Cortex of kidney (tissue), 1 donor: ENCODE measurements at regions not wholly inside any gene's neighbourhood (a gene's known extent, or its start where the extent isn't known, plus 50 kb on each side); places are given as distances from the start of the nearest gene placed in this dataset.
"Not testable (repeated sequence)": the region's sequence is repeated elsewhere in the genome, so short reads cannot be mapped to it uniquely, and the experiment has no call there.

Experiments
- DNase-seq: peaks from one replicate; lab custom pipeline; 2025; lab: John Stamatoyannopoulos, UW

DNA sequence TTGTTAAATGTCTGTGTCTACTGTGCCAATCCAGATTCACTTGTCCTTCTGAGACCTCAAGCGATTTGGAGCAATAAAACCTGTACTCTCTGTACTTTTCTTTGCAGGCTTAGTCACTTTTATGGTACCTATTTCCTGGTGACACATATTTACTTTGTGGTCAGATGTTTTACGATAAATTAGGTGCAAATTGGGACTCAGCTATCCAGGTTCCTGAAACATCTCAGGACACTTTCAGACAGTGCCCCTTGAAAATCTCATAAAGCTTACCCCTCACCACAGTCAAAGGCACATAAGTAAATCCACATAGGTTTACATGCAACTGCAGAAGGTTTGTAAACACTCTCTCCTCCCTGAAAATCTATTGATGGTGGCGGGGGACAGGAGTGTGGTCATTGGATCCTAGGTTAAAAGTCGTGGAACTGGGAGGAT lies 438.8 kb downstream of the EFNB2 start:
- DNase-seq, result no peak

- DNase-seq, result no peak
Observed at GRCh38 chr13:106095919-106096318, 439.5 kb downstream of the EFNB2 start.

DNA sequence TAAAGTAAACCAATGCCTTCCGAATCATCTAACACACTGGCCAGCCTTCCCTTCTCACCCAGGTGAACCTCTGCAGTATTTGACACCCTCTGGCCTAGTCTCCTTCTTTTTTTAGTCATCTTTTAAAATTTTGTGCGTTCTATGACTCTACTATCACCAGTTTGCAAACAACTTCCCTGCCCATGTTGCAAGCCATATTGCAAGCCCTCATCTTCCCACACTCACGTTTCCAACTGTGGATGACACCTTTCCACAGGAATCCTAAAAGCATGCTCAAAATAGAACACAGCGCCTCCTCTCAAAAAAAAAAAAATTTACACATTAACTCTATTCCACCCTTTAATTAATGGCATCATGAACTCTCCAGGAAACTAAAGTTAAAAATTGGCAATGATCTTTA lies 440.1 kb downstream of the EFNB2 start:
- DNase-seq, result no peak

DNA sequence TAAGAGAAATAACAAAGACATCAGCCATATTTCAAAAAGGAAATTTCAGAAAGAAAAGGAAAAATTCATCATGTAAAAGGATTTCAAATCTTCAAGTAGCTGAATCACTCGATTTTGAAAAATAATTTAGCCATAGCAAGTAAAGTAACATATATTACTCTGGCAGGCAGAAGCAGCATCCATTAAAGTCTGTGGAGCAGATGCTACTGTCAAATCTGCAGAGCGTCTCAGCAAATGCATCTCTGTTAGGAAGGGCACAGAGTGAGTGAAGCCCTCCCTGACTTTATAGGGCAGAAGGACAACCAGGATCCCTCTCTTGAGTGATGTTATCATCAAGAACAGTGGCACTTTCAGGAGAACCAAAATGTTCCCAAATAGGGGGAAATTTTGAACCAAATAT lies 445.5 kb downstream of the EFNB2 start:
- DNase-seq, result no peak

GRCh38 chr13:106089261-106089980 lies 446.0 kb downstream of the EFNB2 start:
- no peak for DNase-seq

DNA sequence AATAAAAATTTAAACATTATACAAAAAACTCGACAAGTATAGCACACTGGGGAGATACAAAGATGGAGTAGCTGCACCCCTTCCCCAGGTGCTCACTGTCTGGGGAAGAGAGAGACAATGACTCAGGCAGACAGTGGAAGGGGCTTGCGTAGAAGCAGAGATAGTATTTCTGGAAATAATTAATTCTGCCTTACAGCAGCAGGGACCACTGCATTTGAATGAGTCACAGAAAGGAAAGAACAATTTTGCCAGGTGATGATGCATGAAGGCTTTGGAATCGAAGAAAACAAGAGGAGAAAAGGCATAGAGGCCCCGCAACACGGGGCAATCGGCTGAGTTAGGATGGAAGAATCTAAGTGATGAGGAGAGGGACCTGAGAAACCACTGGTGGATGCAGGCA lies 447.4 kb downstream of the EFNB2 start:
- DNase-seq, result no peak

DNA sequence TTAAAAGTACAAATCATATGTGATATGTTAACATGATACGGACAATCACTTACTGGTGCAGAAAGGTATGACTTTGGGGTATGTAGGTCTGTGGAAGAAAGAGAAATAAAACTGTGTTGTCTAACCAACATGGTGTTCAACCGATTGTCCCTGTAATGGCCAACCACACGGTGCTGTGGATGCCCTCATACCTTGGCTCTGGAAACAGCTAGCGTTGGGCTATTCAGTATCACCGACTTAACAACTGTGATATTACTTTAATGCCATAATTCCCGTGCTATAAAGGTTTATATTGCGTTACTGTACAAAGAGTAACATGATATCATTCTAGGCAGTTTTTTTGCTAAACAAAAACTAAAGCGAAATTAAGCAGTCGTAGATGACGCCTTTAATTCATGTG lies 448.3 kb downstream of the EFNB2 start:
- no peak for DNase-seq

DNA sequence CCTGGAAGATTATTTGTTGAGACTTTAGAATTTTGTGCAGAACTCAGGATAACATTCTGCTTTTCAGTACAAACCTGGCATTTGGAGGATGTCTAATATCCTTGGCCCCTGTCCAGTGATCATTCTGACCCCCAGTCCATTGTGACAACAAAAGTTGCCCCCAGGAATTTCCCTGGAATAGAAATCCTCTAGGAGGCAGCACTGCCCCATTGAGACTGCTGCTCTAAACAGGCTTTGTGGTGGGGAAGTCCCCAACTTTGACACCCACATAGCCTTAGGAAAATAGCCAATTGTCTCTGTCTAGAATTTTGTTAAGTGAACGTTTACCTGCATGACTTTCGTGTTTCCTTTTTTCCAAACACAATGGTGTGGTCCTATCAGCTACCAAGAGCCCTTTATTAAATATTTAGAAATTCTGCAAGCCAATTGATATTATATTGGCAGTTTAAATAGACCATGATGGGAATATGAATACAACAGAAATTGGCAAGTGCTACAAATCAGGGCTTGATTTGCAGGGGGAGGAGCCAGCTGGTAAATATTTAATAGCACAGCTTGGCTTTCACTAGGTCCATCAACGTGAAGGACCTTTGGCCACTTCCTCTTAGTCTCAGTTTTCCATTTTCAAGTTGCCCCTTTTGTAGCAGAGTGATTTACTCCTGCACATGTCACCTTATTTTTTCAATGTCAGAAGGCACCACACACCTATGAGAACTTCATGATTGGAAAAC lies 451.7 kb downstream of the EFNB2 start:
- no peak for DNase-seq

- not testable (repeated sequence) for DNase-seq
Observed at GRCh38 chr13:106081221-106081620, 454.2 kb downstream of the EFNB2 start.

GRCh38 chr13:106078191-106078590 lies 457.3 kb downstream of the EFNB2 start:
- DNase-seq, result no peak

- no peak for DNase-seq
Observed at GRCh38 chr13:106077017-106077416, 458.4 kb downstream of the EFNB2 start.

DNA sequence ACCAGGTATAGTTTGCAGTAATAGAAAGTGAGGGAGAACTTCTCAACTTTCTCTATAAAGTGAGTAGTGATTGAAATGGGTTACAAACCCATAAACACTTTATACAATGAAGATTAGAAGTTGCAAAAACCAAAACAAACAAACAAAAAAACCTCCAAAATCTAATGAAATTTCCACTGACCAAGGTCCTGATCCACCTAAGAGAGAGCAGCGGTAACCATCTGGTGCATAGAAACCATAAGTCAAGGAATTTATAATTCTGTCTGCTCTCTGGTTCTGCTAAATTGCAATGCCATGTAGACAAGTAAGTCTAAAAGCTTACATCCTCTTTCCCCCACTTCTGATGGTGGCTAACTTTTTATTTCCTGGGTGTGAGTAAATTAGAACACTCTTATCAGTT lies 463.4 kb downstream of the EFNB2 start:
- no peak for DNase-seq

DNA sequence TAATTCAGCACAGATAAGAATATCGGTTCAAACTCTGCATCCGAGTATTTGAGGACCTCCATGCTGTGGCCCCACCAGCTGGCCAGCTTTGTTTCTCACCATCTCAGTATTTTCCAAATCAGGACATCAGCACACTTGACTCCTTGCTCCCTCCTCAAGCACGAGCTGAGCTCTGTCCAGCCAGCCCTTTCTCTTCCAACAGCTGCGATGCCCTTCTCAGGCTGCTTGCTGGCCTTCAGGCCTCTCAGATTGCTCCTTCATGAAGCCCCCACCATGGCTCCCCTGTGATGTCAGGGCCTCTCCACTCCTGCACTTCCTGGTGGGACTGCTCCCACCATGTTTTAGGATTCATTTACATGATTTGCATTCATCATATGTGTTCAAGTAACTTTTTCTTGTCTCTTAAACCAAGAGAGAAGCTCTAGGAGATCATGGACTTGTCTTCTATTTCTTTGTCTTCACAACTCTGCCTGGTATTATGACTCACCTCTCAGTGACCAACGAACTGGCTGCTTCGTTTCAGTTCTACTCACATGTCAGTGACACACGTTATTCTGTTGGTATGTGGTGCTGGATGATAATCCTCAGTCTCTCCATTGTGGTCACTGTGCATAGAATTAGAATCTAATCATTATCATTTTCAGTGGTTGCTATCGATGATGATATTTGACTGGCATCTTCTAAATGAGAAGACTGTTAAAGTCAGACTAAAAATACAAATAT lies 471.7 kb downstream of the EFNB2 start:
- DNase-seq, result no peak

DNA sequence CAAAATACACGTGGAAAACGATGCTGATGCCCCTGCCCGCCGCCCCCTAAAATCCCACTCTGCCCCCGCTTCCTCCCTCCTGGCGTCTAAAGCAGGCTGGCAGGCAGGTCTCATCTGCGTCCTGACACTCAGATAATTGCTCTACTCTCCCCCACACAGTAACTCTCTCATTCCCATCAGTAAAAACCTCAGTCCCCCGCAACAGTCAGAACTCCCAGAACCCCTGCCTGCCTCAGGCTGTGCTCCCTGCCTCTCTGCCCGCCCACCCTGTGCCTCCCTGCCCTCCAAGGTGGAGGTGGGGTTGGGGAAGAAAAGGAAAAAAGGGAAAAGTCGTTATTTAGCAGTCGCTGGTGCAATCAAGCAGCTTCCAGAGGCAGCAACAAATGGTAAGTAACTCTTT lies 473.7 kb downstream of the EFNB2 start:
- DNase-seq, result no peak

DNA sequence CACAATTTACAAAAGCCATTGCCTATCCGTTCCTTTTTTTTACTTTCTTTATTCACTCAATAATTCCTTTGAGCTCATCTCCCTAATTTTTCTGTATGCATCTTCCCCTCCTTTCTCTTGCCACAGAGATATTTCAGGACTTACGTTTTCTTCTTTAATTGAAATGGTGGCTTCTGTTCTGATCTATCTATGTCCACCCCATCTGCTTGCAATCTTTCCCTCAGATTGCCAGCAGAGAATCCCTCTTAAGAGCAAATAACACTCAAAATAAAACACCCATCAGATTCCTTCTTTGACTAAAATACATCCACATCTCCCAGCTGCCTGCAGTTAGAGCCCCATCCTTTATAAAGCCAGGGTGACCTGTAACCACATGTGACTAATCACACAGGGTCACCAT lies 478.6 kb downstream of the EFNB2 start:
- no peak for DNase-seq

GRCh38 chr13:106052200-106052767 lies 483.2 kb downstream of the EFNB2 start:
- no peak for DNase-seq

DNA sequence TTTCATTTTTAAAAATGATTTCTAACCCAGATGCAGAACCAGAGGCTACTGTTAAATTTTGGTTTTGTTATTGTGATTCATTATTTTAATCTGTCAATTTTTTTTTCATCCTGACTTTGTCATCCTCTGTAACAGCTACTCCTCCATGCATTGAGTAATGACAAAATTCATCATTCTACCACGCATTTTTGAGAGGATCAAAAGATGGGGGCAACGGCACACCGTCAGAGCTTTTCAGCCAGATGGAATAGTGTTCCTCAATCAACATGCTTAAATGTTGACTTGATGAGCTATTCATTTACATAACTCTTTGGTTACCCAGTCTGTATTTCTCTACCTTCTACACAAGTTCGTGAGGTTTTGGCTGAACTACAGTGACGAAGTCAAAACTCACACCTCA lies 486.3 kb downstream of the EFNB2 start:
- DNase-seq, result no peak

DNA sequence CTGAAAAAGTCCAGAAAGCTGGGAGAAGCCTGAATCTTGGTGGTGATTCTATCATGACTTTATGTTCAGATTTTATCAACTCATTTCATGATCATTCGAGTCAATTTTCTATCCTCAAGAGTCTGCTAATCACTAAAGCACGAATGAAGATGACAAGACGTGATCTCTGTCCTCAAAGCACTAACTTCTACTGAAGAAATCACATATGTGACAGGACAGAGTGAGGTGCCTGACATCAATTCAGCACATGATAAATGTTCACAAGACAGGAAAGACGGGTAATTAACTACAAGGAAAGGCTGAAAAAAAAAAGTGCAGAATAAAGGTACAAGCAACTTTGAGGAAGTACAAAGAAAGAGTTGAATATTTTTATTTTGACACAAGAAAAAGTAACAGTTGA lies 487.1 kb downstream of the EFNB2 start:
- DNase-seq, result no peak

GRCh38 chr13:106047859-106048258 lies 487.6 kb downstream of the EFNB2 start:
- no peak for DNase-seq

GRCh38 chr13:106042996-106043581 lies 492.4 kb downstream of the EFNB2 start:
- no peak for DNase-seq

DNA sequence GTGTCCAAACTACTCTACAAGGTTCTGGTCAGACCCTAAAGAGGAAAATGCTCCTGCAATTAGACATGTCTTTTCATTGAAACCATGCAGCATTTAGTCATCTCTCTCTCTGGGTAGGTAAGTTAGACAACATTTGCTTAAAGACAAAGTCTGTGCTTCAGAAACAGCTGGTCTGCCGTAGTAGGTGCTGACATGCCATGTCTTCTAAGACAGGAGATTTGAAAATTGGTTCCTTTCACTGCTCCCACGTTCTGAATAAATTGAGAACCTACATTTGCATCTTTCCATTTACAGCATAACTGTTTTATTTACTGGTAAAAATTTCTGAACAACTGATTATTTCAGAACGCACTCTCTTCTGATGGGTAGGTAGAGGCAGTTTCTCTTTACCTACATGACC lies 494.0 kb downstream of the EFNB2 start:
- no peak for DNase-seq

DNA sequence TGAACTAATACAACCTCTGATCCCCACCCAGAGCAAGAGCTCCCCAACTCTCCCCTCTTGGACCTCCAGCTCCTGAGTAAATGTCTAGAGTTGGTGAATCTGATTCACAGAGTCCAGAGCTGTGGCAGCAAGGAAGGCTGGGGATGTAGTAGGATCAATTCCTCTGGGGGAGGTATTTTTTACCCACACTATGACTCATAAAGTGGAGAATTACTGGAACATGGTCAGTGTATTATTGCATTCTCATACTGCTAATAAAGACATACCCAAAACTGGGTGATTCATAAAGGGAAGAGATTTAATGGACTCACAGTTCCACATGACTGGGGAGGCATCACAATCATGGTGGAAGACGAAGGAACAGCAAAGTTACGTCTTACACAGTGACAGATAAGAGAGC lies 496.7 kb downstream of the EFNB2 start:
- DNase-seq, result no peak
